Nephron progenitor cell (in vitro differentiated cells): ENCODE measurements at regions not wholly inside any gene's neighbourhood (a gene's known extent, or its start where the extent isn't known, plus 50 kb on each side); places are given as distances from the start of the nearest gene placed in this dataset.

Source experiments
- DNase-seq: peaks from one replicate; pipeline ENCODE4 v3.0.0; 2021
- H3K27ac Mint-ChIP-seq: 2 replicates; pipeline ENCODE4 v1.8.0; 2021; ENCODE audit warnings: mild to moderate bottlenecking, moderate library complexity, mixed read lengths
- H3K27me3 Mint-ChIP-seq: 2 replicates; pipeline ENCODE4 v1.8.0; 2021; ENCODE audit warnings: mild to moderate bottlenecking, low read depth, mixed read lengths; ENCODE audit not compliant: poor library complexity
- H3K36me3 Mint-ChIP-seq: 2 replicates; pipeline ENCODE4 v1.8.0; 2021; ENCODE audit warnings: low read depth, mixed read lengths
- H3K4me1 Mint-ChIP-seq: 2 replicates; pipeline ENCODE4 v1.8.0; 2021; ENCODE audit warnings: mixed read lengths
- H3K4me3 Mint-ChIP-seq: 2 replicates; pipeline ENCODE4 v1.8.0; 2021; ENCODE audit warnings: mild to moderate bottlenecking, moderate library complexity, mixed read lengths
- H3K9me3 Mint-ChIP-seq: 2 replicates; pipeline ENCODE4 v1.8.0; 2021; ENCODE audit warnings: mild to moderate bottlenecking, moderate library complexity, mixed read lengths
- CTCF ChIP-seq: fragments of 200-600 bp; sonication (generic); IDR thresholded peaks from 2 replicates; pipeline ENCODE4 v1.5.0; 2021; ENCODE audit warnings: antibody characterized with exemption

GRCh38 chr7:142620402-142620801 lies 128.9 kb upstream of the PRSS1 start:
- Mint-ChIP-seq H3K27me3 (peaks cover 22% of the 10 kb centered on the region), H3K4me1 (no peaks in the 10 kb centered on the region), H3K4me3 (no peak overlapping the region), H3K27ac (no peak overlapping the region), H3K9me3 (no peaks in the 10 kb centered on the region), H3K36me3 (no peaks in the 10 kb centered on the region)
- no peak for DNase-seq
- TF ChIP-seq CTCF = no peak

- TF ChIP-seq CTCF = no peak
- DNase-seq = no peak
- H3K36me3 Mint-ChIP-seq = no peaks in the 10 kb centered on the region
- H3K4me1 Mint-ChIP-seq = no peaks in the 10 kb centered on the region
- H3K9me3 Mint-ChIP-seq = no peaks in the 10 kb centered on the region
- no peak overlapping the region for H3K4me3 Mint-ChIP-seq
- no peak overlapping the region for H3K27ac Mint-ChIP-seq
- H3K27me3 Mint-ChIP-seq = peaks cover 23% of the 10 kb centered on the region
These were observed 130.5 kb upstream of the PRSS1 start for GRCh38 chr7:142618655-142619351.

GRCh38 chr7:142616842-142617241 lies 132.4 kb upstream of the PRSS1 start:
- Mint-ChIP-seq H3K9me3 (no peaks in the 10 kb centered on the region), H3K36me3 (no peaks in the 10 kb centered on the region), H3K4me3 (no peak overlapping the region), H3K4me1 (no peaks in the 10 kb centered on the region), H3K27me3 (peaks cover 24% of the 10 kb centered on the region), H3K27ac (no peak overlapping the region)
- no peak for DNase-seq
- no peak for TF ChIP-seq CTCF

GRCh38 chr7:142616121-142616643 lies 133.1 kb upstream of the PRSS1 start:
- Mint-ChIP-seq H3K4me3 (no peak overlapping the region), H3K4me1 (no peaks in the 10 kb centered on the region), H3K27ac (no peak overlapping the region), H3K27me3 (peaks cover 25% of the 10 kb centered on the region), H3K9me3 (no peaks in the 10 kb centered on the region), H3K36me3 (no peaks in the 10 kb centered on the region)
- no peak for TF ChIP-seq CTCF
- DNase-seq = no peak

- H3K27me3 Mint-ChIP-seq = peaks cover 22% of the 10 kb centered on the region
- H3K4me3 Mint-ChIP-seq = no peak overlapping the region
- H3K36me3 Mint-ChIP-seq = no peaks in the 10 kb centered on the region
- TF ChIP-seq CTCF = no peak
- no peaks in the 10 kb centered on the region for H3K9me3 Mint-ChIP-seq
- H3K4me1 Mint-ChIP-seq = no peaks in the 10 kb centered on the region
- DNase-seq = no peak
- no peak overlapping the region for H3K27ac Mint-ChIP-seq
These were observed 133.8 kb upstream of the PRSS1 start for GRCh38 chr7:142615508-142615907.

- Mint-ChIP-seq H3K27ac (no peak overlapping the region), H3K27me3 (peaks cover 21% of the 10 kb centered on the region), H3K4me1 (no peaks in the 10 kb centered on the region), H3K9me3 (no peaks in the 10 kb centered on the region), H3K4me3 (no peak overlapping the region), H3K36me3 (no peaks in the 10 kb centered on the region)
- DNase-seq = no peak
- no peak for TF ChIP-seq CTCF
These were observed 135.2 kb upstream of the PRSS1 start for GRCh38 chr7:142614116-142614515.
